ENCODE measurements at regions not wholly inside any gene's neighbourhood (a gene's known extent, or its start where the extent isn't known, plus 50 kb on each side); places are given as distances from the start of the nearest gene placed in this dataset.

DNA sequence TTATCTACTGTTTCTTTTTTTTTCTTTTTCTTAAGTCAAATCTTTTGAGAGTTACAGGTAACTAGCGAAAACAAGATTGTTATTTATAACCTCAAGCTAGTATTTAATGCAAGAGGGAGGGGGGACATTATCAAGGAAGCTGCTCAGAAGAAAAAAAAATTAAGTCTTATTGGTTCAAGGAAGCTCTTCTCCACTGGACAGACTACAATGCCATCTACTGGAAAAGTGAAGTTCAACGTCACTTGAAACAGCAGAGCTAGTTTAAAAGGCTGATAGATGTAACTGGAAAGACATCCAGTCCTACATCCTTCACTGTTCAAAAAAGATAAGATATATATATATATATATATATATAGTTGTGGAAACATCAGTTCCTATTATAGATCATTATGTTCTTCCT lies 418.0 kb upstream of the PSMD7 start:
- ChIA-PET CTCF (interaction anchor here (0.6 to 1.4 kb wide), 23 partner anchors 9 to 1754 kb away, joined by 3 to 8 read pairs (median 3); no protein-coding TSS in a partner anchor), POLR2A (ENCODE audit: unreplicated experiment) (no interaction called here)
- no peak overlapping the region for H4K5ac ChIP-seq (ENCODE audit: low read depth, low read length)
- H3K14ac ChIP-seq (replicated peaks; ENCODE audit: low read depth, low read length): no peak overlapping the region
- no peak overlapping the region for H2BK5ac ChIP-seq (ENCODE audit: low read depth, low read length, poor library complexity, severe bottlenecking)
- no peak overlapping the region for H3K56ac ChIP-seq (ENCODE audit: extremely low read depth, insufficient read depth, low read length)
- BruUV-seq (replicated peaks): no TSS peak
- H4K20me1 ChIP-seq (ENCODE audit: insufficient read depth, low read length): no peaks in the 10 kb centered on the region
- WGBS, 2 experiments (ENCODE audit: extremely low coverage in 2 of 2, insufficient read length in 1 of 2): no CpG with 5 or more reads among the region's 2 CpGs
- no peak overlapping the region for H3K4me3 ChIP-seq (ENCODE audit: insufficient read depth, low read depth, low read length)
- no peak overlapping the region for H3K9ac ChIP-seq (ENCODE audit: low read depth, low read length)
- H2AK9ac ChIP-seq (replicated peaks; ENCODE audit: low read depth, low read length, poor library complexity): no peak overlapping the region
- intact Hi-C loops (cut with micrococcal nuclease): loop anchor here (1.0 to 10.0 kb wide), 8 partner anchors 399 to 1753 kb away; no protein-coding TSS in a partner anchor
- H3K27ac ChIP-seq (ENCODE audit: insufficient read depth, low read length): no peak overlapping the region
- H3K23ac ChIP-seq (ENCODE audit: low read depth, low read length): no peak overlapping the region
- ATAC-seq (ENCODE audit: low read depth) (peak; percentile 77), DNase-seq (peak; percentile 76)
- no peak overlapping the region for H2BK120ac ChIP-seq (ENCODE audit: low read depth, low read length)
- H3K4ac ChIP-seq (ENCODE audit: low read depth, low read length): no peak overlapping the region
- H4K91ac ChIP-seq (ENCODE audit: insufficient read depth, low read depth, low read length): no peak overlapping the region
- H3K4me2 ChIP-seq (ENCODE audit: low read depth, low read length): no peak overlapping the region
- H3K27me3 ChIP-seq (ENCODE audit: control insufficient read depth, insufficient read depth, low read length): no peaks in the 10 kb centered on the region
- no peak overlapping the region for H3K18ac ChIP-seq (ENCODE audit: low read depth, low read length)
- no peaks in the 10 kb centered on the region for H3K9me1 ChIP-seq (ENCODE audit: insufficient read depth, low read length)
- no peaks in the 10 kb centered on the region for H3K36me3 ChIP-seq (ENCODE audit: control insufficient read depth, insufficient read depth, low read length)
- dilution Hi-C loops (cut with HindIII; ENCODE audit: low sequenced_read_pairs, unreplicated experiment): no loop called here
- H3K9me3 ChIP-seq (ENCODE audit: control insufficient read depth, insufficient read depth, low read length): no peaks in the 10 kb centered on the region
- no peak overlapping the region for H4K8ac ChIP-seq (ENCODE audit: low read depth in 2 of 2, low read length in 2 of 2)
- TF ChIP-seq CHD1 (IDR thresholded peaks at IDR 0.05; ENCODE audit: low read depth, low read length) (no peak), MXI1 (IDR thresholded peaks at IDR 0.05; ENCODE audit: borderline replicate concordance, low read depth, low read length) (no peak), BHLHE40 (IDR thresholded peaks at IDR 0.05; ENCODE audit: low read depth, low read length) (no peak), NFE2L2 (IDR thresholded peaks at IDR 0.05; ENCODE audit: low read depth, low read length) (no peak), CEBPB (IDR thresholded peaks at IDR 0.05; ENCODE audit: low read depth, low read length) (no peak), SMC3 (IDR thresholded peaks at IDR 0.05; ENCODE audit: low read depth, low read length) (peak; percentile 69), RAD21 (IDR thresholded peaks at IDR 0.05; ENCODE audit: low read length) (peak; percentile 84)
- TF ChIP-seq, protein P1, sequence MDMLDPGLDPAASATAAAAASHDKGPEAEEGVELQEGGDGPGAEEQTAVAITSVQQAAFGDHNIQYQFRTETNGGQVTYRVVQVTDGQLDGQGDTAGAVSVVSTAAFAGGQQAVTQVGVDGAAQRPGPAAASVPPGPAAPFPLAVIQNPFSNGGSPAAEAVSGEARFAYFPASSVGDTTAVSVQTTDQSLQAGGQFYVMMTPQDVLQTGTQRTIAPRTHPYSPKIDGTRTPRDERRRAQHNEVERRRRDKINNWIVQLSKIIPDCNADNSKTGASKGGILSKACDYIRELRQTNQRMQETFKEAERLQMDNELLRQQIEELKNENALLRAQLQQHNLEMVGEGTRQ (IDR thresholded peaks at IDR 0.05; ENCODE audit: low read depth, low read length): no peak
- TF ChIP-seq, protein P2, sequence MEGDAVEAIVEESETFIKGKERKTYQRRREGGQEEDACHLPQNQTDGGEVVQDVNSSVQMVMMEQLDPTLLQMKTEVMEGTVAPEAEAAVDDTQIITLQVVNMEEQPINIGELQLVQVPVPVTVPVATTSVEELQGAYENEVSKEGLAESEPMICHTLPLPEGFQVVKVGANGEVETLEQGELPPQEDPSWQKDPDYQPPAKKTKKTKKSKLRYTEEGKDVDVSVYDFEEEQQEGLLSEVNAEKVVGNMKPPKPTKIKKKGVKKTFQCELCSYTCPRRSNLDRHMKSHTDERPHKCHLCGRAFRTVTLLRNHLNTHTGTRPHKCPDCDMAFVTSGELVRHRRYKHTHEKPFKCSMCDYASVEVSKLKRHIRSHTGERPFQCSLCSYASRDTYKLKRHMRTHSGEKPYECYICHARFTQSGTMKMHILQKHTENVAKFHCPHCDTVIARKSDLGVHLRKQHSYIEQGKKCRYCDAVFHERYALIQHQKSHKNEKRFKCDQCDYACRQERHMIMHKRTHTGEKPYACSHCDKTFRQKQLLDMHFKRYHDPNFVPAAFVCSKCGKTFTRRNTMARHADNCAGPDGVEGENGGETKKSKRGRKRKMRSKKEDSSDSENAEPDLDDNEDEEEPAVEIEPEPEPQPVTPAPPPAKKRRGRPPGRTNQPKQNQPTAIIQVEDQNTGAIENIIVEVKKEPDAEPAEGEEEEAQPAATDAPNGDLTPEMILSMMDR (conservative IDR thresholded peaks at IDR 0.05; ENCODE audit: low read depth, low read length): peak; percentile 67
- H3K79me1 ChIP-seq (ENCODE audit: low read depth in 1 of 2, low read length in 2 of 2): no peaks in the 10 kb centered on the region
- no peak overlapping the region for H2BK20ac ChIP-seq (ENCODE audit: low read depth, low read length)
- no peaks in the 10 kb centered on the region for H3K4me1 ChIP-seq (ENCODE audit: control insufficient read depth, insufficient read depth, low read length)
- in situ Hi-C loops (cut with MboI; ENCODE audit: low sequenced_read_pairs): loop anchor here (25.0 kb wide), 2 partner anchors 1366 to 1641 kb away; no protein-coding TSS in a partner anchor
- no peak overlapping the region for H2AFZ ChIP-seq (replicated peaks; ENCODE audit: low read length, poor library complexity)
- no peak overlapping the region for H2AK5ac ChIP-seq (ENCODE audit: low read depth, low read length)
- H2BK15ac ChIP-seq (ENCODE audit: low read depth, low read length): no peak overlapping the region
